NCI-H1694 (cell line): ENCODE measurements at regions not wholly inside any gene's neighbourhood (a gene's known extent, or its start where the extent isn't known, plus 50 kb on each side); places are given as distances from the start of the nearest gene placed in this dataset.
"Not testable (repeated sequence)": the region's sequence is repeated elsewhere in the genome, so short reads cannot be mapped to it uniquely, and the experiment has no call there.

Experiments
- DNase-seq: peaks from one replicate; lab custom pipeline; 2025; lab: John Stamatoyannopoulos, UW

DNA sequence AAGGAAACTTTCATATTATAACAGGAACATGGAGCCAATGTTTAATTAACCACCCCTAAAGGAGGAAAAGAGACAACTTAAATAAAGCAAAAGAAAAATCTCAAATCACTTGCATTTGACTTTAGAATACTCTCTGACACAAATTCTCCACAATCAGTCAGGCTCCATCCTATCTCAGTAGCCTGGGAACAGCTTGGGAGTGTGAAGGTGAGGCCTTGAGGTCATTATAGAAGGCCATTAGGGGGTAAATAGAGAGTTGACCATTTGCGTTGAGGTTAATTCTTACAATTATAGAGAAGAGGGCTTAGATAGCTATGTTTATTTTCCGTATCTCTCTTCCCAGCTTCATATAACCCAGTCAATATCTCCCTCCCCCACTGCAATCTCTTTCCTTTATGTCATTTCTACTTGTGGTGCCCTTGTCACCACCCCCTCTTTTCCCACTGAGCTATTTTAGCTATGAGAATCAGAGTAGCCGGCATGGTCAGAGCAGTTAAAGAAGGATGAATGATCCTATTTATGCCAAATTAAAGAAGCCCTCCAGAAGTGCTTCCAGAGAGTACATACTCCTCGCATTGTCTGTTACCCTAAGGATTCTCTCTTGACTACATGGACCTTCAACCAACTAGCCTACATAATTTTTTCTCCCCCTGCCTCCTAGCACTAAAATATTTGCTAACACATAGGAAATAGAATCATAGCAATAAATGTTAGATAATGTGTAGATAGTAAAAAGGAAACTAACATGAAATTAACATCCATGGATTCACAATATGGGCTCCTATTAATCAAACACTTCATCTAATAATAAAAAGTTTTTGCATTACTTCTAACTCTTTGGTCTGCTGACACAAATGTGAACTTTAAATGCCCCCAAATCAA lies 135.2 kb upstream of the KRR1 start:
- DNase-seq, result no peak

DNA sequence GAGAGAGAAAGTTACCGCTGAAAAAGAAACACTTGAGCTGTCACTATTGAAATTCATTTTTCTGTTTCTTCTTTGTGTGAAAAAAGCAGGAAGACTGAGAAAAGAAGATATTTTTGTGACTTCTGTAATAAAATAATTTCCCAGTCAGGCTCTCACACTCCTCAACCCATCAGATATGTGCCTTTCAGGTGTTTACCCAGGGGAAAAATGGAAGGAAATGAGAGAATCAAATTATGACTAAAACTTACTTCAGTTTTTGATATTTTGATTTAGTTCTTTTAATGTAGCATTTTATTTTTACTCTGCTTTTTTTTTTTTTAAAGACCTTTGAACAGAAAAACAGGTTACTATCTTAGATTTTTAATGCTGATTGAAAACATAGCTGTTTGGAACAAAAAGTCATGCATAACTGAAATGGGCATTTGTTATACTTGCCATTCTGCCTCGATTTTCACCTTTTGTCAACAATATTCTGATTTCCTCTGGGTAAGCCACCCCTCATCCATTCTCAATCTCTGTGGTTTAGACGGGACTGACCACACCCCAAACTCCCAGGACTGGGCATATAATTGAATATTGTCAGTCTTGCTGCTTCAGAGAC lies 133.2 kb upstream of the KRR1 start:
- no peak for DNase-seq

DNA sequence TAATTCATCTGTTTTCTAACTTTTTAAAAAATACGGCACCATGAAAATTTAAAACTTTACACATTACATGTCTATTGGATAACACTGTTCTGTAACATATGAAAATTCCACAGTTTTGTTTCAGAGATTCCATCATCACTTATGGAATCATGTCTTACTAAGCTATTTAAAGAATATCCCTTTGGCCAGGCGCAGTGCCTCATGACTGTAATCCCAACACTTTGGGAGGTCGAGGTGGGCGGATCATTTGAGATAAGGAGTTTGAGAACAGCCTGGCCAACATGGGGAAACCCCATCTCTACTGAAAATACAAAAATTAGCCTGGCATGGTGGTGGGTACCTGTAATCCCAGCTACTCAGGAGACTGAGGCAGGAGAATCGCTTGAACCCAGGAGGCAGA lies 131.7 kb upstream of the KRR1 start:
- DNase-seq, result not testable (repeated sequence)

DNA sequence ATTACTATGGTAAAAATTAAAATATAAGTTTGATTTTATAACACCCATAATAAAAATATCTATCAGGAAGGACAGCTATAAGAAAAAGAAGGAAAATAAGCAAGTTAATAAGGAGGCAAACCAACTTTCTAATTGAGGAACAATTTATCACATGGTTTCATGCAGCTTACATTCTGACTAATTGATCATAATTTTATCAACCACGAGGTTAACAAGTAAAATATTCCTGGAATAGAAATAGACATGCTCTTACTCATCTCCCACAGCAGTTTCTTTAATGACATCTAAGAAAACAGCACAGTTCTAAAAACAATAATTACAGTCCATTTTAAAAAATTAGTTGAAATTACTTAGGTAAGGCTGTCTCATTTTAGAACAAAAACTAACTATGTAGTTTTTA lies 130.8 kb upstream of the KRR1 start:
- no peak for DNase-seq

DNA sequence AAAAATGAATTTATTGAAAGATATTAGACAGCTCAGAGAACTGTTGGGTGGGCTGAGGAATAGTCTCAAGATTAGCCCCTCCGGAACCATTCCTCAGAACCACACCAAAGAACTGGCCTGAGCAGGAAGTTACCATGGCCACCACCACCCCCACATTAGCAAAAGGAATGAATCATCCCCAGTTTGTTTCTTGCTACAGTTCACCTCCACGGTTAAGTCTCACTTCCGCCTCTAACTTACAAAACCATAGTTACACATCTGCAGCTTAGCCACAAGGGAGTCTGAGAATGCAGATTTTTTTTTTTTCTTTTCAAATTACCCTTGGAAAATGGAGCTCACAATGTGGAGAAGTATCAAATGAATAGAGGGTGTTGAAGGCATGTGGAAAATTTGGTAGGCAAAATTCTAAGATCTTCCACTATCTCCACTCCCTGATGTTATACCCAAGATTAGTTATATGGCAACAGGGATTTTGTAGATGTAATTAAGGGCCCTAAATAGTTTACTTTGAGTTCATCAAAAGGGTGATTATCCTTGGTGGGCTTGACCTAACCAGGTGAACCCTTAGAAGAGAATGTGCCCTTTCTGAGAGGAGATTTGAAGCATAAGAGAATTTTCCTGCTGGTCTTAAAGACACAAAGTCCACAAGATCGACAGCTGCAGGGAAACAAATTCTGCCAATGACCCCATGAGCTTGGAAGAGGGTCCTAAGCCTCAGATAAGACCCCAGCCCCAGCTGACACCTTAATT lies 129.8 kb upstream of the KRR1 start:
- DNase-seq, result no peak

DNA sequence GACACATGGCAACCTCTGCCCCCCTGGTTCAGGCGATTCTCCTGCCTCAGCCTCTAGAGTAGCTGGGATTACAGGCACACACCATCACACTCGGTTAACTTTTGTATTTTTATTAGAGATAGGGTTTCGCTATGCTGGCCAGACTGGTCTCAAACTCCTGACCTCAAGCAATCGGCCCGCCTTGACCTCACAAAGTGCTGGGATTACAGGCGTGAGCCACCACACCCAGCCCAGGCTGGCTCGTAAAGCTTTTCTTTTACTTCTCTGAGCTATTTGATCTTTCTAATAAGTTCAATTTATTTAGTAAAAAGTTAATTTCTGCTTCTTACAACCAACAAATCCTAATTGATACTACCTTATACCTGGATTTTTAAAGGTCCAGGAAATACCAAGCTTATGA lies 127.4 kb upstream of the KRR1 start:
- no peak for DNase-seq

DNA sequence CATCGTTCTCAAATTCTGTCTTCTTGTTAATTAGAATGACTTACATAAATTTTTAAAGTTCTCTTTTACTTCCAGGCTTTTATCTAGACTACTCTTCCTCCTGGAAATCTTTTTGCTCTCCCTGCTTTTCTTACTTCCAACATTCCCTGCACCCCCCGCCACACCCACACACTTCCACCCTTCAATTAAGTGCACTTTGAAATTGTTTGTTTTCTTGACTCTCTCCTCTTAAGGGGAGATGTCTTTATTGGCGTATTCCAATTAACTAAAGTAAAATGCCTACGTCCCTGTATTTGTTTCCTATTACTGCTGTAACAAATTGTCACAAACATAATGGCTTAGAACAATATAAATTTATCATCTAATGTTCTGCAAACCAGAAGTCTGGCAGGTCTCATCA lies 125.2 kb upstream of the KRR1 start:
- DNase-seq, result no peak

DNA sequence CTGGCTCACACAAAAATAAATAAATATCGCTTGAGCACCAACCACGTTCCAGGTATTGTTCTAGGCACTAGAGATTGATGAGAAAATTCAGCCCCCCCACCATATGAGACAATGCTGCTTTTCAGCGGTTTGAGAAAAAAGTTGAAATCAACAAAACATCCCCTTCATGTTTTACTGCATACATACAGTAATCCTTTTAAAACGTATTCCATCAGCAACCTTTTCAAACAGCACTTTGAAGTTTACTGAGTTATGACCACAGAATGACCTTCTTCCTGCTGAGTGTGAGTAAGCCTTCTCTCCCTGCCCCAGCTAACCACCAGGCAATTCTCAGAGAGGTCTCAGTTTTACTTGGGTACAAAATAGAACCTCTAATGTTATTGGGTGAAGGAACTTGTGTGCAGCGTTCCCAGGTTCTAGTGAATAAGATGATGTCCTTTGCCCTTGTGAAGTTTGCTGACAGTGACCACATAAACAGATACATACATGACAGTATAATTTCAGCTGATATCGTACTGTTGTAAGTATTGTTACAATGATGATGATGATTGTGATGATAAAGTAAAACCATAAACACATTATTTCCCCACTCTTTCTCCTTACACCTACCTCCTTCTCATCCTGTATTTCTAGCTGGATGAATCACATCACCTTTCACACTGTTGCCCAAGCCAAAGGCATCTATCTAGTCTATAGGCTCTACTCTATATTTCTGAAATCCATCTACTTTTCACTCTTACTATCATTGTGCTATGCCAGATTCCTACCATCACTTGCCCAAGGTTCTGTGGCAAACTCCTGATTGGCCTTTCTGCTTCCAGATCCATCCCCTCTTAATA lies 124.4 kb upstream of the KRR1 start:
- DNase-seq, result no peak

DNA sequence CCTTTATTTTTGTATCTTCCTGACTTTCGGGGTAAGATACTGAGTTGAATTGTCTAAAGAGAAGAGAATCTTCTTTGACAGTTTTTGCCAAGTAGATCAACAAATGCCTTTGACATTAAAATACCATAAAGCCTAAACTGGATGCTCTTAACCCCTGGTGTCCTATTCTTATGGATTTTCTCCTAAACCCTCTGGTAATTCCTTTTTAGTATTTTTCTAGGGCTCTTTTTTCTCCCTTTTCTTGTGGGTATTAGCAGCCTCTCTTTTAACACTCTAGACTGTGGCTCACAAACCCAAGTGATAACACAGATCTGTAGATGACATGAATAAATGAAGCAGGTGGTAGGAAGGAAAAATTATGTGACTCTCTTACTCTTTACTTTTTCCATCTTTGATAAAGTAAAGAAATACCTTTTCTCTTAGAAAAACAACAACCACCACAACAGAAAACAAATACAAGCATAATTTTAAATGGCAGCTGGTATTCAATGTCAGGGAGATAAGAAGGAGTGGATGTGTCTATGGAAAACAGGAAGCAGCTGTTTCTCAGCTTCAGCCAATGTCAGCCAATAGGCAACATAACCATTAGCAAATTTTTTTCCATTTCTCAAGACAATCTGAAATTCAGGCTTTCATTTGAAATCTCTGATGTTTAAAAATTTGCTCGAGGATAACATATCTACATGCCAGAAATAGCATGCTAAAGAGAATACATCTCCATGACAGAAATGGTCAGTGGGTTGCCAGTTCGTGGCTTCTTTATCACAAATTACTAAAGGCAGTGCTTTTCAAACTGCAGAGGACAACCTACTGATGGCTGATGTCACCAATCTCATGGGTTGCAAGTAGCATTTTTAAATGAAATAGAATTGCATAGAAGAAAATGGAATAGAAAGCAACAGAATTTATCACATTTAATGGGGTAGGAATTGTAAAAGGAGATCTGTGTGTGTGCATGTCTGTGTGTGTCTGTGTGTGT lies 123.1 kb upstream of the KRR1 start:
- DNase-seq, result no peak

DNA sequence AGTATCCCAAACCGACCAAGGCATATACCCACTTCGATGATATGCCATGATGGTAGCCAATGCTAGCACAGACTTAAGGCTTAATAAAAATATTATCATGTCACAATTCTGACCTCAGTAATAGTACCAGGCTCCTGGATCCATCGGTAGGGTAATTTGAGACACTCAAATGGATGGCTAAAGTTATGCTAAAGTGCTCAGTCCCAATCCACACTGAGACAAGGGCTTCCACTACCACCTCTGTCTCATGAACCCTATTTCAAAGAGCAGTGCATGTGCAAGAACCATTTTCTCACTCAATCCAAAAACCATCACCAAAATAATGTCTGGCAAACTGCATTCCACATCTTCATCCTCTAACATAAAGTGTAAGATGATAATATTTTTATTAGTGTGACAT lies 122.4 kb upstream of the KRR1 start:
- no peak for DNase-seq

DNA sequence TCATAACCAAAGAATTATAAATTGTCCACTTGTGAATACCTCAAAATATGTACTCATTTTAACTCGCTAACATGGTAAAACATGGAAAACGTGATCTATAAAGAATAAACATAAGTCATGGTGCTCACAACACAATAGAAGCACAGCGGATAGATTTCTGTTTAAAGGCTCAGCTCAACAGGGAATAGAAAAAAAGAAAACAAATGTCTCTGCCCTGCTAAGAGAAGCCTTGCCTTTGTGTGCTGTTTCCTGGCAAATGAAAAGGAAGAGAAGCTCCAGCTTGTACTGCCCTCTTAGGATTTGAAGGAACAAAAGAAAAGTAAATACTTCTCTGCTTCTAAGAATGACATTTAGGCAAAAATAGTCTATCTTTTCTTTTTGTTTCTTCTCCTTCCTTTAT lies 121.0 kb upstream of the KRR1 start:
- no peak for DNase-seq

DNA sequence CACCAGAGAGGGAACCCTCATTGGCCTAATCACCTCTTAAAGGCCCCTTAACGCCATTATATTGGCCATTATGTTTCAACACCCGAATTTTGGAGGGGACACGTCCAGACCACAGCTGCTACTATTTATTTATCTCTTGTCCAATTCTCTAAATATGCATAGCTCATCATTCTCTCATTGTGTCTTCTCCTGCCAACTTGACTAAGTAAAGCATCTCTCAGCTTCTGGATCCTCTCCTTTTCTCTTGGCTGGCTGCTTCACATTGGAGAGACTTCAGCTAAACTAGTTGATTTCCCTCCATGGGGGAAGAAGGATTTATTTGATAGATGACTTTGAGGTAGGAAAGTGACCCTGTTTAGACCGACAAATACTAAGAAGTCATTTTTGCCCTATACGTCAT lies 120.4 kb upstream of the KRR1 start:
- no peak for DNase-seq

DNA sequence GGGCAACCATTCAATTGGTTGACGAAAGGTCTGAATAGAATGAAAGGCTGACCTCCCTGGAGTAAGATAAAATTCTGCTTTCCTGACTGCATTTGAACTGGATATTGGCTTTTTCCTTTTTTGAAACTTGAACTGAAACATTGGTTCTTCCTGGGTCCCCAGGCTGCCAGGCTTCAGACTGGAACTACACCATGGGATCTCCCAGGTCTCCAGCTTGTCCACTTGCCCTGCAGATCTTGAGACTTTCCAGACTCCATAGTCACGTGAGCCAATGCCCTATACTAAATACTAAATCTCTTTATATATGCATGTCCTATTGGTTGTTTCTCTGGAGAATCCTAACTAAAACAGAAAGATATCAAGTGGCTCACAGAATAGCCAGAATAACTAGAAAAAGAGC lies 118.7 kb upstream of the KRR1 start:
- DNase-seq, result no peak

DNA sequence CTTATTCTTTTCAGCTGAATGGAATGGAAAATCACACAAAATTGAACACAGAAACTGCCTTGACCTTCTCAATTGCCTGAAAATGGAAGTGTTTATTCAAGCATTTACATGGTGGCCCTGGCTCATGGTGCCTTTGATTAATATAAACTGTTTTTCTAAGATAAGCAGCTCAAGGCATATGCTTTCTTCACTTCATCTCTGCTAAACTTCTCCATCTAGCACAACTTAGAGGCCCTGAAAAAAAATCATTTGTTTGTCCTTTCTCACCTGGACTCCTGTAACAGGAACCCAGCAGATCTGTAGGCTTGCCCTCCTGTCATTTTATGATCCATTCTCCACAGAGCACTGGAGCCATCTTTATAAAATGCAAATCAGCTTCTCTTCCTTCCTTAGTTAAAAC lies 117.5 kb upstream of the KRR1 start:
- no peak for DNase-seq

DNA sequence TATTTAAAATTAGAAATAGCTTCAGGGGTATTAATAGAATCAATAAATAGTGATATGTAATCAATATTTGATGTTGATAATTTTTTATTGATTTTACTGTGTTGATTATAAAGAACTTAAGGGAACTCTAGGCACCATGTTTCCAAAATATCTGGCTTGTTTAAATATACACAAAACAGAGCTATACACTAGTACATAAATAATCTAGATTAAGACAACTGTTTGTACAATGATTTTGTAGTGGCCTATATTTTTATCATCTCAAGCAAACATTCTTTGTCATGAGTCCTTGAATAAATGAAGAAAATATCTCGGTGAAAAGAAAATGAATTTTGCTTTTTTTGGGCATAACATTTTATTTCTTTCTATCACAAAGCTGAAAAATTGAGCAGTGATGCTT lies 117.1 kb upstream of the KRR1 start:
- DNase-seq, result no peak

DNA sequence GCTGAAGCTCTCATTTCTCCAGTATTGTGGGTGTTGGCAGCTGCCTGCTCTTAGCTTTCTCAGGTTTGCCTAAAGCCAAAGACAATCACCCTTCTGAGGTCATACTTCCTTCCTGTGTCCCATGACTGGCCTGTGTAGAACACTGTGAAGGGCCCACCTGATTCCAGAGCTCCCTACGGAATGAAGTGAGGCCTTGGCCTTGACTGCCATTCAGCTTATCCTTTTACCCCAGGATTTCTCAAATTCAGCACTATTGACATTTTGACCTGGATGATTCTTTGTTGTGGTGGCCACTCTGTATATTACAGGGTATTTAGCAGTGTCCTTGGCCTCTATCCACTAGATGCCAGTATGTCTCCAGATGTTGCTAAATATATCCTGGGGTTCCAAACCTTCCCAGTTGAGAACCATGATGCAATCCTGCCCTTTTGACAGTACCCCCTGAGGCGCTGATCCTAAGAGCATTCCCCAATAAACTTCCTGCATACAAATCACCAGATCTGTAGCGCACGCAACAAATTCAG lies 112.3 kb upstream of the KRR1 start:
- DNase-seq, result no peak

DNA sequence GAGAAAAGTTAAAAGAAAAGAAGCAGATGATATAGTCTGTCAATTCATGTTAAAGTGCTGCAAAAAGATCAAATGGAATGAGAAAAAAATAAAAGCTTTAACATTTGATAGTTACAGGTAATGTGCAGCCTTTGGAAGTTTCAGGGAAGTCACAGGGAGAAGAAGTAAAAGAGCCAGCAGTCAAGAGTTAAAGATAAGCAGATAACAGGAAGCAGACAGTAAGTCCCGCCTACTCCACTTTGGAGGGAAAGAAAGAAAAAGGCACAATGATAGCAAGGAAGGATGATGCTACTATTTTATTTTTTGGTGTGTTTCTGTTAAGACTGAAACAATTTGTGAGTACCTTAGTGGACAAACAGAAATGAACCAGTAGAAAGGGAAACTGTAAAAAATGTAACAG lies 111.1 kb upstream of the KRR1 start:
- DNase-seq, result no peak

DNA sequence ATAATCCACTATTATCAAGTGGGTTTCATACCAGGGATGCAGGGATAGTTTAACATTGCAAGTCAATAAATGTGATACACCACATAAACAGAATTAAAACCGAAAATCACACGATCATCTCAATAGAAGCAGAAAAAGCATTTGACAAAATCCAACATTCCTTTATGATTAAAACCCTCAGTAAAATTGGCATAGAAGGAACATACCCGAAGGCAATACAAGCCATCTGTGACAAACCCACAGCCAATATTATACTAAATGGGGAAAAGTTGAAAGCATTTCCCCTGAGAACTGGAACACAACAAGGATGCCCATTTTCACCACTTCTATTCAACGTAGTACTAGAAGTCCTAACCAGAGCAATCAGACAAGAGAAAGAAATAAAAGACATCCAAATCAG lies 103.0 kb upstream of the KRR1 start:
- not testable (repeated sequence) for DNase-seq

DNA sequence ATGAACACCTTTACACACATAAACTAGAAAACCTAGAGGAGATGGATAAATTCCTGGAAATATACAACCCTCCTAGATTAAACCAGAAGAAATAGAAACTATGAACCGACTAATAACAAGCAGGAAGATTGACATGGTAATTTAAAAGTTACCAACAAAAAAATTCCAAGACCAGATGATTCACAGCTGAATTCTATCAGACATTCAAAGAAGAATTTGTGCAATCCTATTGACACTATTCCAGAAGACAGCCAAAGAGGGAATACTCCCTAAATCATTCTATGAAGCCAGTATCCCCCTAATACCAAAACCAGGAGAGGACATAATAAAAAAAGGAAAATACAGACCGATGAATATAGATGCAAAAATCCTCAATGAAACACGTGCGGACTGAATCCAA lies 102.6 kb upstream of the KRR1 start:
- no peak for DNase-seq

DNA sequence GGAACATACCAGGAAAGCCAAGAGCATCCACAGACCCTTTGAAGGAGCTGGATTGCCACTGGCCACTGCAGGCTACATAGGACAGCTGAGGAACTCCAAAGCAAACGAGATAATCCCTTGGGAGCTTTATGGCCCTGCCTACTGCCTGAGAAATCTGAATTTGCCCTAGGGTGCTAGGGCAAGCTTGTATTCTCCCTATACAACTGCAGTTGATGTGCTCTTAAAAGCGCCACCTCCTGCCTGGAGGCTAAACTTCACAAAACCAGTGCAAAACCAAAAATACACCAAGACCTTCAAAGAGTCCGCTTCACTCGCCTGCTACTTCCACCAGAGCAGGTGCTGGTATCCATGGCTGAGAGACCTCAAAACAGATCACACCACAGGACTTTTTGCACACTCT lies 99.6 kb upstream of the KRR1 start:
- no peak for DNase-seq

DNA sequence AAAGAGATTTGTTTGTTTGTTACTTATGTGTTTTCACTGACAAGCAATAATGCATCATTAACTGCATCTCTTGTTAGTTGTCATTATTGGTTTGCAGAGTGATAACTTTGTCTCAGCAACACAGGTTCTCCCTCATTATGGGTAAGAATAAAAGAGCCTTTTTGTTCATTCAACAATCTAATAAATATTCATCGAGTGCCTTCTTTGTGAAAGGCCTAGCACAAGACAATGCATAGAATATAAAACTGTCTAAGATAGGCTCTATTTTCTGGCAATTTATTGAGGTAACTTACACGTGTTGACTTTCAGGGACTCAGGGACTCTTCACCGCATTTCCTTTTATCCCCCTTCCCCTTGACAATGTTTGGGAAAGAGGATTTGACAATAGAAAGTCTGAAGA lies 95.5 kb upstream of the KRR1 start:
- DNase-seq, result no peak
